IMR-90 (cell line): ENCODE measurements at regions not wholly inside any gene's neighbourhood (a gene's known extent, or its start where the extent isn't known, plus 50 kb on each side); places are given as distances from the start of the nearest gene placed in this dataset.
A peak's percentile ranks its signal among the peaks of the same experiment; 100 is the strongest.

ENCODE experiments used
- ATAC-seq: fragments of 200-7000 bp; cut with Tn5 transposase; 2 replicates; pipeline ENCODE4 v1.9.1; 2020; ENCODE audit warnings: low read depth, mild to moderate bottlenecking, moderate library complexity
- BruUV-seq: library from RNA; stranded (reverse); fragments of 400-500 nt; replicated peaks from 2 replicates; lab custom pipeline; 2021; lab: Mats Ljungman, UMichigan
- CTCF ChIA-PET: fragments of 300-600 bp; formaldehyde crosslinking; extraction: SDS; loops from one replicate; lab custom pipeline; 2021; ENCODE audit warnings: antibody characterized with exemption; lab: Yijun Ruan, JAX
- POLR2A ChIA-PET: fragments of 300-600 bp; sonication (Branson Sonifier 250); formaldehyde crosslinking; loops from one replicate; lab custom pipeline; 2022; ENCODE audit warnings: antibody characterized with exemption; ENCODE audit not compliant: unreplicated experiment; lab: Charles Lee
- DNase-seq: peaks from one replicate; pipeline ENCODE4 v3.0.0; 2013
- H2AFZ ChIP-seq: replicated peaks from 2 replicates; pipeline ENCODE3; 2013; ENCODE audit warnings: low read length, mild to moderate bottlenecking; ENCODE audit not compliant: poor library complexity
- H2AK5ac ChIP-seq: 2 replicates; pipeline ENCODE4 v1.6.1; 2013; ENCODE audit warnings: low read depth, low read length, inconsistent platforms
- H2AK9ac ChIP-seq: replicated peaks from 2 replicates; pipeline ENCODE3; 2013; ENCODE audit warnings: mild to moderate bottlenecking, low read depth, low read length, moderate library complexity; ENCODE audit not compliant: poor library complexity
- H2BK120ac ChIP-seq: 2 replicates; pipeline ENCODE4 v1.6.1; 2013; ENCODE audit warnings: low read depth, low read length, inconsistent platforms
- H2BK15ac ChIP-seq: 3 replicates; pipeline ENCODE4 v1.6.1; 2013; ENCODE audit warnings: low read depth, low read length, inconsistent platforms
- H2BK20ac ChIP-seq: 2 replicates; pipeline ENCODE4 v1.6.1; 2013; ENCODE audit warnings: low read depth, mild to moderate bottlenecking, inconsistent platforms, low read length, moderate library complexity
- H2BK5ac ChIP-seq: 2 replicates; pipeline ENCODE4 v1.6.1; 2013; ENCODE audit warnings: mild to moderate bottlenecking, low read depth, low read length, inconsistent platforms; ENCODE audit not compliant: poor library complexity, severe bottlenecking
- H3K14ac ChIP-seq: replicated peaks from 2 replicates; pipeline ENCODE4 v1.6.1; 2013; ENCODE audit warnings: low read depth, low read length, inconsistent platforms
- H3K18ac ChIP-seq: 2 replicates; pipeline ENCODE4 v1.6.1; 2013; ENCODE audit warnings: low read depth, low read length, control low read depth
- H3K23ac ChIP-seq: 2 replicates; pipeline ENCODE4 v1.6.1; 2013; ENCODE audit warnings: low read depth, low read length, inconsistent platforms
- H3K27ac ChIP-seq: 2 replicates; pipeline ENCODE4 v1.5.1; 2013; ENCODE audit warnings: mild to moderate bottlenecking, control low read depth, low read length; ENCODE audit not compliant: insufficient read depth
- H3K27me3 ChIP-seq: 2 replicates; pipeline ENCODE4 v1.6.1; 2013; ENCODE audit warnings: low read length; ENCODE audit not compliant: control insufficient read depth, insufficient read depth
- H3K36me3 ChIP-seq: 2 replicates; pipeline ENCODE4 v1.6.1; 2013; ENCODE audit warnings: low read length, mixed read lengths; ENCODE audit not compliant: control insufficient read depth, insufficient read depth
- H3K4ac ChIP-seq: 2 replicates; pipeline ENCODE4 v1.6.1; 2013; ENCODE audit warnings: low read depth, low read length, inconsistent platforms
- H3K4me1 ChIP-seq: 2 replicates; pipeline ENCODE4 v1.6.1; 2013; ENCODE audit warnings: low read length, mixed read lengths; ENCODE audit not compliant: control insufficient read depth, insufficient read depth
- H3K4me2 ChIP-seq: 2 replicates; pipeline ENCODE4 v1.6.1; 2013; ENCODE audit warnings: low read depth, mild to moderate bottlenecking, control low read depth, low read length, moderate library complexity
- H3K4me3 ChIP-seq: 2 replicates; pipeline ENCODE4 v1.5.1; 2013; ENCODE audit warnings: low read depth, mild to moderate bottlenecking, control low read depth, low read length, moderate library complexity; ENCODE audit not compliant: insufficient read depth
- H3K56ac ChIP-seq: 2 replicates; pipeline ENCODE4 v1.6.1; 2013; ENCODE audit warnings: low read length, inconsistent platforms; ENCODE audit not compliant: insufficient read depth; ENCODE audit errors: extremely low read depth
- H3K79me1 ChIP-seq, 2 experiments: 2 replicates each; pipeline ENCODE4 v1.6.1; 2013; ENCODE audit warnings: low read length in 2 of 2, inconsistent platforms in 1 of 2, low read depth in 1 of 2
- H3K9ac ChIP-seq: 2 replicates; pipeline ENCODE4 v1.6.1; 2013; ENCODE audit warnings: low read depth, low read length, control low read depth
- H3K9me1 ChIP-seq: 2 replicates; pipeline ENCODE4 v1.6.1; 2013; ENCODE audit warnings: low read length, inconsistent platforms; ENCODE audit not compliant: insufficient read depth
- H3K9me3 ChIP-seq: 2 replicates; pipeline ENCODE4 v1.6.1; 2013; ENCODE audit warnings: low read length; ENCODE audit not compliant: control insufficient read depth, insufficient read depth
- H4K20me1 ChIP-seq: 2 replicates; pipeline ENCODE4 v1.6.1; 2013; ENCODE audit warnings: low read length, inconsistent platforms; ENCODE audit not compliant: insufficient read depth
- H4K5ac ChIP-seq: 2 replicates; pipeline ENCODE4 v1.6.1; 2013; ENCODE audit warnings: mild to moderate bottlenecking, low read depth, low read length, control low read depth
- H4K8ac ChIP-seq, 2 experiments: 2 replicates each; pipeline ENCODE4 v1.6.1; 2013; ENCODE audit warnings: low read depth in 2 of 2, low read length in 2 of 2, control low read depth in 1 of 2, inconsistent platforms in 1 of 2
- H4K91ac ChIP-seq: 2 replicates; pipeline ENCODE4 v1.6.1; 2013; ENCODE audit warnings: low read depth, low read length, inconsistent platforms; ENCODE audit not compliant: insufficient read depth
- BHLHE40 ChIP-seq: fragments of 150-350 bp; IDR thresholded peaks from 2 replicates; pipeline ENCODE4 v1.6.1; 2016; ENCODE audit warnings: mild to moderate bottlenecking, low read depth, low read length
- CEBPB ChIP-seq: IDR thresholded peaks from 2 replicates; pipeline ENCODE4 v1.6.1; 2012; ENCODE audit warnings: low read depth, low read length, improper control_type of control experiment
- CHD1 ChIP-seq: IDR thresholded peaks from 2 replicates; pipeline ENCODE4 v1.6.1; 2012; ENCODE audit warnings: low read depth, low read length, improper control_type of control experiment
- FOS ChIP-seq: fragments of 150-350 bp; IDR thresholded peaks from 2 replicates; pipeline ENCODE4 v1.6.1; 2016; ENCODE audit warnings: low read depth, low read length
- MAFK ChIP-seq: IDR thresholded peaks from 2 replicates; pipeline ENCODE4 v1.6.1; 2012; ENCODE audit warnings: low read depth, low read length, improper control_type of control experiment
- MAZ ChIP-seq: IDR thresholded peaks from 2 replicates; pipeline ENCODE4 v1.6.1; 2012; ENCODE audit warnings: low read depth, mild to moderate bottlenecking, low read length, improper control_type of control experiment, moderate library complexity, borderline replicate concordance
- MXI1 ChIP-seq: IDR thresholded peaks from 2 replicates; pipeline ENCODE4 v1.6.1; 2012; ENCODE audit warnings: low read depth, mild to moderate bottlenecking, low read length, moderate library complexity, borderline replicate concordance
- NFE2L2 ChIP-seq: fragments of 150-350 bp; IDR thresholded peaks from 2 replicates; pipeline ENCODE4 v1.6.1; 2016; ENCODE audit warnings: low read depth, mild to moderate bottlenecking, low read length
- POLR2A ChIP-seq: IDR thresholded peaks from 2 replicates; pipeline ENCODE4 v1.6.1; 2012; ENCODE audit warnings: mild to moderate bottlenecking, low read depth, low read length
- RAD21 ChIP-seq: IDR thresholded peaks from 2 replicates; pipeline ENCODE4 v1.6.1; 2012; ENCODE audit warnings: low read length, improper control_type of control experiment
- RCOR1 ChIP-seq: IDR thresholded peaks from 2 replicates; pipeline ENCODE4 v1.6.1; 2012; ENCODE audit warnings: mild to moderate bottlenecking, low read length, improper control_type of control experiment; ENCODE audit not compliant: insufficient replicate concordance
- RFX5 ChIP-seq: IDR thresholded peaks from 2 replicates; pipeline ENCODE4 v1.8.0; 2012; ENCODE audit warnings: low read depth, mild to moderate bottlenecking, low read length, moderate library complexity
- SMC3 ChIP-seq: fragments of 150-350 bp; IDR thresholded peaks from 2 replicates; pipeline ENCODE4 v1.6.1; 2016; ENCODE audit warnings: low read depth, mild to moderate bottlenecking, antibody characterized with exemption, low read length, moderate library complexity
- dilution Hi-C: fragments of 300-500 bp; cut with HindIII; formaldehyde crosslinking; loops from one replicate; pipeline ENCODE4 v1.14.3; 2018; ENCODE audit warnings: low sequenced_read_pairs; ENCODE audit not compliant: unreplicated experiment
- in situ Hi-C: fragments of 300-500 bp; cut with MboI; formaldehyde crosslinking; loops from 3 replicates; pipeline ENCODE4 v1.14.3; 2019; ENCODE audit warnings: low sequenced_read_pairs, inconsistent platforms, mixed read lengths
- intact Hi-C: fragments of 100-400 bp; cut with micrococcal nuclease; formaldehyde crosslinking; loops from 2 replicates; pipeline ENCODE4 v1.10.0; 2022
- TF ChIP-seq, protein P1 (sequence below): conservative IDR thresholded peaks from 2 replicates; pipeline ENCODE4 v1.5.1; 2012; ENCODE audit warnings: mild to moderate bottlenecking, low read depth, low read length, improper control_type of control experiment
- TF ChIP-seq, protein P2 (sequence below): fragments of 150-350 bp; IDR thresholded peaks from 2 replicates; pipeline ENCODE4 v1.6.1; 2016; ENCODE audit warnings: low read depth, mild to moderate bottlenecking, low read length, moderate library complexity, borderline replicate concordance
- TF ChIP-seq, protein P3 (sequence below): fragments of 150-350 bp; IDR thresholded peaks from 2 replicates; pipeline ENCODE4 v1.6.1; 2017; ENCODE audit warnings: mild to moderate bottlenecking, antibody characterized with exemption, low read length, low read depth

DNA sequence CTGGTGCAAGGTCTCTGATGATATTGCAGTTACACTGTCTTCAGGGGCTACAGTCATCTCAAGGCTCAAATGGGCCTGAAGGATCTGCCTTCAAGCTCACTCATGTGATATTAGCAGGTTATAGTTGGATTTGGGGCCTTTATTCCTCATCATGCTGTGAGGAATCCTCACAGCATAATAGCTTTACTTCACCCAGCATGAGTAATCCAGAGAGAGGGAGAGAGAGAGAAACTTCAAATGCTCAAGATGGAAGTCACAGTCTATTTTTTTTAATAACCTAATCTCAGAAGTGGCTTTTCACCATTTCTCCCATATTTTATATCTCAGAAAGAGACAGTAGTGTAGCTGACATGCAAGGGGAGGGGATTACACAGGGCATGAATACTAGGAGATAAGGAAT, 658.7 kb downstream of the EPHA4 start:
- H3K9ac ChIP-seq = no peak overlapping the region
- no peak overlapping the region for H2AK5ac ChIP-seq
- no peak overlapping the region for H4K5ac ChIP-seq
- no peak overlapping the region for H3K27ac ChIP-seq
- H3K4me1 ChIP-seq = no peaks in the 10 kb centered on the region
- H3K14ac ChIP-seq = no peak overlapping the region
- H2BK15ac ChIP-seq = no peak overlapping the region
- no peak overlapping the region for H4K91ac ChIP-seq
- CTCF ChIA-PET = interaction anchor here (0.7 to 1.0 kb wide), 2 partner anchors 36 to 1354 kb away, joined by 3 read pairs; no protein-coding TSS in a partner anchor
- in situ Hi-C loops (no loop called here), dilution Hi-C loops (no loop called here), intact Hi-C loops (no loop called here)
- no peak overlapping the region for H4K8ac ChIP-seq
- H2AK9ac ChIP-seq = no peak overlapping the region
- TF ChIP-seq CHD1 = no peak
- TF ChIP-seq BHLHE40 = no peak
- TF ChIP-seq NFE2L2 = no peak
- no peak for TF ChIP-seq CEBPB
- no peak for TF ChIP-seq MAZ
- no peak for TF ChIP-seq RFX5
- no peak for TF ChIP-seq FOS
- no peak for TF ChIP-seq POLR2A
- TF ChIP-seq RCOR1 = no peak
- TF ChIP-seq, protein P1, sequence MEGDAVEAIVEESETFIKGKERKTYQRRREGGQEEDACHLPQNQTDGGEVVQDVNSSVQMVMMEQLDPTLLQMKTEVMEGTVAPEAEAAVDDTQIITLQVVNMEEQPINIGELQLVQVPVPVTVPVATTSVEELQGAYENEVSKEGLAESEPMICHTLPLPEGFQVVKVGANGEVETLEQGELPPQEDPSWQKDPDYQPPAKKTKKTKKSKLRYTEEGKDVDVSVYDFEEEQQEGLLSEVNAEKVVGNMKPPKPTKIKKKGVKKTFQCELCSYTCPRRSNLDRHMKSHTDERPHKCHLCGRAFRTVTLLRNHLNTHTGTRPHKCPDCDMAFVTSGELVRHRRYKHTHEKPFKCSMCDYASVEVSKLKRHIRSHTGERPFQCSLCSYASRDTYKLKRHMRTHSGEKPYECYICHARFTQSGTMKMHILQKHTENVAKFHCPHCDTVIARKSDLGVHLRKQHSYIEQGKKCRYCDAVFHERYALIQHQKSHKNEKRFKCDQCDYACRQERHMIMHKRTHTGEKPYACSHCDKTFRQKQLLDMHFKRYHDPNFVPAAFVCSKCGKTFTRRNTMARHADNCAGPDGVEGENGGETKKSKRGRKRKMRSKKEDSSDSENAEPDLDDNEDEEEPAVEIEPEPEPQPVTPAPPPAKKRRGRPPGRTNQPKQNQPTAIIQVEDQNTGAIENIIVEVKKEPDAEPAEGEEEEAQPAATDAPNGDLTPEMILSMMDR = no peak
- TF ChIP-seq, protein P2, sequence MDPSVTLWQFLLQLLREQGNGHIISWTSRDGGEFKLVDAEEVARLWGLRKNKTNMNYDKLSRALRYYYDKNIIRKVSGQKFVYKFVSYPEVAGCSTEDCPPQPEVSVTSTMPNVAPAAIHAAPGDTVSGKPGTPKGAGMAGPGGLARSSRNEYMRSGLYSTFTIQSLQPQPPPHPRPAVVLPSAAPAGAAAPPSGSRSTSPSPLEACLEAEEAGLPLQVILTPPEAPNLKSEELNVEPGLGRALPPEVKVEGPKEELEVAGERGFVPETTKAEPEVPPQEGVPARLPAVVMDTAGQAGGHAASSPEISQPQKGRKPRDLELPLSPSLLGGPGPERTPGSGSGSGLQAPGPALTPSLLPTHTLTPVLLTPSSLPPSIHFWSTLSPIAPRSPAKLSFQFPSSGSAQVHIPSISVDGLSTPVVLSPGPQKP = no peak
- TF ChIP-seq, protein P3, sequence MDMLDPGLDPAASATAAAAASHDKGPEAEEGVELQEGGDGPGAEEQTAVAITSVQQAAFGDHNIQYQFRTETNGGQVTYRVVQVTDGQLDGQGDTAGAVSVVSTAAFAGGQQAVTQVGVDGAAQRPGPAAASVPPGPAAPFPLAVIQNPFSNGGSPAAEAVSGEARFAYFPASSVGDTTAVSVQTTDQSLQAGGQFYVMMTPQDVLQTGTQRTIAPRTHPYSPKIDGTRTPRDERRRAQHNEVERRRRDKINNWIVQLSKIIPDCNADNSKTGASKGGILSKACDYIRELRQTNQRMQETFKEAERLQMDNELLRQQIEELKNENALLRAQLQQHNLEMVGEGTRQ = no peak
- TF ChIP-seq RAD21 = no peak
- no peak for TF ChIP-seq SMC3
- no peak for TF ChIP-seq MAFK
- TF ChIP-seq MXI1 = no peak
- H3K36me3 ChIP-seq = no peaks in the 10 kb centered on the region
- POLR2A ChIA-PET = interaction anchor here (0.5 kb wide), 1 partner anchor 46 kb away, joined by 5 read pairs; no protein-coding TSS in a partner anchor
- no peak overlapping the region for H3K18ac ChIP-seq
- H3K4ac ChIP-seq = no peak overlapping the region
- H2BK120ac ChIP-seq = no peak overlapping the region
- H2BK5ac ChIP-seq = no peak overlapping the region
- ATAC-seq = peak; percentile 51; the same call in 1 of the 2 replicates
- no peaks in the 10 kb centered on the region for H3K79me1 ChIP-seq
- H2AFZ ChIP-seq = no peak overlapping the region
- no peak overlapping the region for H3K23ac ChIP-seq
- no peaks in the 10 kb centered on the region for H4K20me1 ChIP-seq
- no peak overlapping the region for H3K4me3 ChIP-seq
- peak; percentile 52 for DNase-seq
- H3K9me3 ChIP-seq = no peaks in the 10 kb centered on the region
- H3K56ac ChIP-seq = no peak overlapping the region
- no peaks in the 10 kb centered on the region for H3K9me1 ChIP-seq
- 0 out of 2 replicates have a peak, but pooled peaks cover 2% of the 10 kb centered on the region for H3K27me3 ChIP-seq
- no TSS peak for BruUV-seq
- no peak overlapping the region for H3K4me2 ChIP-seq
- H2BK20ac ChIP-seq = no peak overlapping the region
